Neural progenitor cell (in vitro differentiated cells): ENCODE measurements at regions not wholly inside any gene's neighbourhood (a gene's known extent, or its start where the extent isn't known, plus 50 kb on each side); places are given as distances from the start of the nearest gene placed in this dataset.
"Not testable (repeated sequence)": the region's sequence is repeated elsewhere in the genome, so short reads cannot be mapped to it uniquely, and the experiment has no call there.

Experiments
- EZH2 ChIP-seq: fragments of 200-600 bp; sonication (generic); IDR thresholded peaks from 2 replicates; pipeline ENCODE4 v1.6.1; 2017; ENCODE audit warnings: antibody characterized with exemption, mild to moderate bottlenecking, moderate library complexity
- EZH2phosphoT487 ChIP-seq: fragments of 200-600 bp; sonication (generic); IDR thresholded peaks from 2 replicates; pipeline ENCODE4 v1.6.1; 2017; ENCODE audit warnings: antibody characterized with exemption
- TF ChIP-seq, protein P1 (sequence below): fragments of 200-600 bp; sonication (generic); IDR thresholded peaks from 2 replicates; pipeline ENCODE4 v1.5.1; 2017; ENCODE audit warnings: antibody characterized with exemption, mild to moderate bottlenecking

GRCh38 chr6:157753801-157754200, 69.2 kb upstream of the SNX9 start:
- TF ChIP-seq, protein P1, sequence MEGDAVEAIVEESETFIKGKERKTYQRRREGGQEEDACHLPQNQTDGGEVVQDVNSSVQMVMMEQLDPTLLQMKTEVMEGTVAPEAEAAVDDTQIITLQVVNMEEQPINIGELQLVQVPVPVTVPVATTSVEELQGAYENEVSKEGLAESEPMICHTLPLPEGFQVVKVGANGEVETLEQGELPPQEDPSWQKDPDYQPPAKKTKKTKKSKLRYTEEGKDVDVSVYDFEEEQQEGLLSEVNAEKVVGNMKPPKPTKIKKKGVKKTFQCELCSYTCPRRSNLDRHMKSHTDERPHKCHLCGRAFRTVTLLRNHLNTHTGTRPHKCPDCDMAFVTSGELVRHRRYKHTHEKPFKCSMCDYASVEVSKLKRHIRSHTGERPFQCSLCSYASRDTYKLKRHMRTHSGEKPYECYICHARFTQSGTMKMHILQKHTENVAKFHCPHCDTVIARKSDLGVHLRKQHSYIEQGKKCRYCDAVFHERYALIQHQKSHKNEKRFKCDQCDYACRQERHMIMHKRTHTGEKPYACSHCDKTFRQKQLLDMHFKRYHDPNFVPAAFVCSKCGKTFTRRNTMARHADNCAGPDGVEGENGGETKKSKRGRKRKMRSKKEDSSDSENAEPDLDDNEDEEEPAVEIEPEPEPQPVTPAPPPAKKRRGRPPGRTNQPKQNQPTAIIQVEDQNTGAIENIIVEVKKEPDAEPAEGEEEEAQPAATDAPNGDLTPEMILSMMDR, result not testable (repeated sequence)
- TF ChIP-seq EZH2phosphoT487, EZH2: not testable (repeated sequence)
